NCI-H2227 treated with DMSO at 0.1 percent for 48 hours (cell line): ENCODE measurements at regions not wholly inside any gene's neighbourhood (a gene's known extent, or its start where the extent isn't known, plus 50 kb on each side); places are given as distances from the start of the nearest gene placed in this dataset.

ENCODE experiments used
- DNase-seq: peaks from one replicate; lab custom pipeline; 2025; lab: John Stamatoyannopoulos, UW

DNA sequence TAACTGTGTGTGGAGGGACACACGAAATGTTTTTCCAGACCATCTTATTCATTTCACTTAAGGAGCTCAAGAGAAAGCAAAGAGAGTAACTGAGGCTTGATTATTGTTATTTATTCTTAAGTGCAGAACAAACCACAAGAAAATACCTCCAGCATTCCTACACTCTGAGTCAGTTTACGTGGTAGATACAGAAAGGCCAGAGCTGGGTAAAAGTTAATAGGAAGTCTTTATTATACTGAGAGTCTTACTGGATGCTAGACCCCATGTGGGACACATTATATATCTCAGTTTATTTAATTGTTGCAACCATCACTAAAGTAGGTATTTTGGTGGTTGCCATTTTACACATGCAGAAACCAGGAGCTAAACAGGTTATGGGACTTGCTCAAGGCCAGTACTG is 261.4 kb upstream of the POU2AF2 start:
- DNase-seq: no peak

- no peak for DNase-seq
Measured at GRCh38 chr11:110982214-110982613, 263.3 kb upstream of the POU2AF2 start.

GRCh38 chr11:110979696-110980095 is 265.8 kb upstream of the POU2AF2 start:
- no peak for DNase-seq

- DNase-seq: no peak
Measured at GRCh38 chr11:110977661-110978060, 265.4 kb upstream of the ARHGAP20 start.

GRCh38 chr11:110974731-110975130 is 262.5 kb upstream of the ARHGAP20 start:
- no peak for DNase-seq

DNA sequence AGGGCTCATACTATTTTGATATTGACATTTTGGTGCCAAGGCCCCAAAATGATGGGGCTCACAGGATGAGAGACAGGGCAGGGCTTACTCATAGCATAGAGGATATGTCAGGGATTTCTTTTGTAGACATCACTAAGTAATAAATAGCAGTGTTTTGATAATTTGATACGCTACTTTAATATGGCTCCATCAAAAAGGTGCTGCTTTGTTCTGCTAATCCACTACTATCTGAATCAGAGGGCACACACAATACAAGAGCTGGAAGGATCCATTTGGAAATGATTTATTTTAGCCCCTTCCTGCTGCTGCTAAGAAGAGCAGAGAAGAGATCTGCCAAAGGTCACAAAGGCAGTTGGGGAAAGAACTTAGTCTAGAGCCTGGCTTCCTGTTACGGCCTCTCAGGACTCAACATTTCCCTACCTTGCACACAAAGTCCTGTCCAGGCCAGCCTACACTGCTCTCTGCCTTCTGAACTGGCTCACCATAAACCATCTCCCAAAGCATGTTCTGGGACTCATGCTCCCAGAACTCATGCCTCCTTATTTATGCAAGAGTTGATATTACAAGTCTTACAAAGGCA is 261.3 kb upstream of the ARHGAP20 start:
- DNase-seq: no peak

- no peak for DNase-seq
Measured at GRCh38 chr11:110972640-110973039, 260.4 kb upstream of the ARHGAP20 start.

DNA sequence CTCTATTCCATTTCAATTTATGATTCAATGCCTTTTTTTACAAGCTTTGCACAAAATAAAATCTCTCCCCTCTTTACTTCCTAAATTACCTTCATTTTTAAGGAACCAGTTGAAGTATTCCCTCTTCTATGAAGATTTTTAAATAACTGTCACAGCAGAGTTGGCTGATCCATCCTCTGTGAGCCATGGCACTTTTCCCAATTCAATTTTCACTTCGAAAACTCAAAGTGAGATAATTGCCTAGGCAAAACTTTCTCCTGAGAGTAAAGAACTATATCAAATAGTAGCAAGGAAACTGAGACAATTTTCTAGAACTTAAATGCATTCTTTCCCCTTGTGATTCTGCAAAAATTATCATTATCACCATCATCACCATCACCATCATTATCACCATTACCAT is 259.9 kb upstream of the ARHGAP20 start:
- DNase-seq: no peak

GRCh38 chr11:110971140-110971539 is 258.9 kb upstream of the ARHGAP20 start:
- DNase-seq: no peak

DNA sequence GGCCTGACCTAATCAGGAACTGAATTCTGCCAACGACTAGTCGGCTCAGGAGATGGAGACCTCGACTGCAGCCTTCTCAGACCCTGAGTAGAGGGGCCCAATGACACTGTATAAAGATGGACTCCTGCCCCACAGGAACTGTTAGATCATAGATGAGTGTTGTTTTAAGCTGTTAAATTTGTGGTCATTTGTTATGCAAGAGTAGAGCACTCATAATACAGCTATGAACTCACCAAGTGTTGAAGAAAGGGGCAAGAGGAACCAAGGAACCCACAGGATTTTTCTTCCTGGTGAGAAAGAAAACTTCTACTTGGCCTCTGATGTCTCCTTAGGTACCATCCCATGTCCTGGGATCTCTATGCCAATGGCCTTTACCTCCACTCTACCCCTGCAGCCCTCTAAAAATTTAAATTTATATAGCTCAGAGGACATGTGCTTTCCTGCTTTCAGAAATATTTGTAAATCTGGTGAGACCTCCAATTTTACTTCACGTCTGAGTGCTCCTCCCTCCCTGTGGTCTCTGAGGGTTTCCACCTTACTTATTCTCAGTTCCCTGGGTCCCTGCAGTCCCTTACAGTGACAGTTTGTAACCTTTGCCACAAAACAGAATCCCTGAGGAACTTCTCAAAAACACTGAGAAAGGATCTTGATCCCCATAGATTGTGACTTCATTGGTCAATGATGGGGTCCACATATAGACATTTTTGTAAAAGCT is 256.3 kb upstream of the ARHGAP20 start:
- DNase-seq: no peak

- no peak for DNase-seq
Measured at GRCh38 chr11:110966131-110966530, 253.9 kb upstream of the ARHGAP20 start.

DNA sequence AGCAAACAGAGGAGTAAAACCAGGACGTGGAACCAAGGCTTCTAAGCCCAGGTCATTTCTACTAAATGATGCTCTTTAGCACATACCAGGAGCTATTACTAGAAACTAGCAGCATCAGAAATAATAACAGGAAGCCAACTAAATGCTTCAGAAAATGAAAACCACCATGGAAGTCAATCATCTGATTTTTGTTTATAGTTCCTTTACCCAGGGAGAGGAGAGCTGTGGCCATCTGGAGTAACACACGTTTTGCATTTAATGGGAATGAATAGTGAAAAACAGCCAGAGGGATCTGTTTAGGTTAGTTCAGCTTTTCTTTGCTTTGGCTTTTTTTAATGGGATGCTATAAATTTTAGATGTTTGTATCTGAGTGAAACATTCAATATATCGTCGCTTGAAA is 250.7 kb upstream of the ARHGAP20 start:
- DNase-seq: no peak

GRCh38 chr11:110960167-110960566 is 247.9 kb upstream of the ARHGAP20 start:
- DNase-seq: no peak

DNA sequence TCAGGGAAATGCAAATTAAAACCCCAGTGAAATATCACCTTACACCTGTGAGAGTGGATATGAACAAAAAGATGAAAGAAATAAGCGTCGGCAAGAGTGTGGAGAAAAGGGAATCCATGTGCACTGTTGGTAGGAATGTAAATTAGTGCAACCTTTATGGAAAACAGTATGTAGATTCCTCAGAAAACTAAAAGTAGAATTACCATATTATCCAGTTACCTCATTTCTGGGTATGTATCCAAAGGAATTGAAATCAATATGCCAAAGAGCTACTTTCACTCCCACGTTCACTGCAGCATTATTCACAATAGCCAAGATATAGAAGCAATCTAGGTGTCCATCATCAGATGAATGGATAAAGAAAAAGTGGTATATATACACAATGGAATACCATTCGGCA is 246.0 kb upstream of the ARHGAP20 start:
- no peak for DNase-seq

DNA sequence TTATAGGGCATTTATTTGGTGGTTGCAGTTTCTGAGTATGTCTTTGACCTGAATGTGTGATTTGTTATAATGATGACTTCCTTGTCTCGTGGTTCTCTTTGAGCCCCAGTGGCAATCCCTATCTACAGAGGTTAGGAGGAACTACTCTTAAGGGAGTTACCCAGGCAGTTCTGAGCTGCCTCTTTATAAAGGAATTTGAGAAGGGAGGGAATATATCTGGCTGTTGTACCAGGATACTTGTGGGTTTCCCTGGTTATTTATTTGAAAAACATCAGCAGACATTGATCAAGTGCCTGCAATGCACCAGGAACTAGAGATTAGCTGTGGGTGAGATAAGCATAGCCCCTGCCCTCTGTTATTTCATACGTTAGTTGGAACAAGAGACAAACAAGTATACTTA is 243.5 kb upstream of the ARHGAP20 start:
- no peak for DNase-seq

DNA sequence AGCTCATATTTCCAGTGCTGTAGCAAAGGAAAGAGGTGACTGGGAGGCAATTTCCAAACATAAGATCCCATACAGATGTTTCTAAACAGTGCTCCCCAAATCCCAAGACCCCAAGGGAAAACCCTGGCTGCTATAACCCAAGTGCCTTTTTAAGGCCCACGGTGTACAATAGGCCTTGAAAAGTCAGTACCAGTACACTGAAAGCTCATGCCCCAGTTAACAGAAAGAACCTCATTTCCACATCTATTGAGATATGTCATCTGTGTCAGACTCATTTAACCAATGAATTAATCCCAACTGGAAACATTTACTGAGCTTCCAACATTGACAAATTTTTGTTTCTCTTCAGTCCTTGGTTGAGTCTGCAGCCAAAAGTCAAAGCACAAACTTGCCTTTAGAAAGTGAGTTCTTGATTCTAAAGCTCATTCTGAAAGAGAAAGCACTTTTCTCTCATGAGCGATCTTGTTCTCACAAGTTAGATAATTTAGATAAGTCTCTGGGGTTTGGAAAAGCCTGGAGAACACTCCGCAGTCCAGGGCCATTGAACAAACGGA is 239.8 kb upstream of the ARHGAP20 start:
- DNase-seq: no peak

GRCh38 chr11:110951037-110951949 is 239.1 kb upstream of the ARHGAP20 start:
- peak; percentile 8 for DNase-seq

DNA sequence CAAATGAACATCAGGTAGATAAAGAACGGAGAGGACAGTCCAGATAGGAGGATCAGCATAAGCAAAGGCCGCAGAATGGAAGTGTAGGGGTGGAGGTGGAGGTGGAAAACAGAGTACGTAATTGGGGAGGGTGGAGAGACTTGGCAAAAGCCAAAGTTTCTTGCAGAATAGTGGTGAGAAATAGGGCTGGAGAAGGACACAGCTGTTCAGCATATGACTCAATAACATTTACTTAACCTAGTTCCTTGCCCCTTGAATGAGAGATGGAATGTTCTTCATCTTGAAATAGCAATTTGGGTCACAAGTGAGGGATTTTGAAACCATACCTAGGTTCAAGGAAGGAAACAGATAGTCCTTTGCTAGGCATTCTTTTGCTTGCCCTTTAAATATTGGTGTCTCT is 235.9 kb upstream of the ARHGAP20 start:
- DNase-seq: no peak

GRCh38 chr11:110947096-110947495 is 234.9 kb upstream of the ARHGAP20 start:
- no peak for DNase-seq

GRCh38 chr11:110939471-110939870 is 227.2 kb upstream of the ARHGAP20 start:
- no peak for DNase-seq

DNA sequence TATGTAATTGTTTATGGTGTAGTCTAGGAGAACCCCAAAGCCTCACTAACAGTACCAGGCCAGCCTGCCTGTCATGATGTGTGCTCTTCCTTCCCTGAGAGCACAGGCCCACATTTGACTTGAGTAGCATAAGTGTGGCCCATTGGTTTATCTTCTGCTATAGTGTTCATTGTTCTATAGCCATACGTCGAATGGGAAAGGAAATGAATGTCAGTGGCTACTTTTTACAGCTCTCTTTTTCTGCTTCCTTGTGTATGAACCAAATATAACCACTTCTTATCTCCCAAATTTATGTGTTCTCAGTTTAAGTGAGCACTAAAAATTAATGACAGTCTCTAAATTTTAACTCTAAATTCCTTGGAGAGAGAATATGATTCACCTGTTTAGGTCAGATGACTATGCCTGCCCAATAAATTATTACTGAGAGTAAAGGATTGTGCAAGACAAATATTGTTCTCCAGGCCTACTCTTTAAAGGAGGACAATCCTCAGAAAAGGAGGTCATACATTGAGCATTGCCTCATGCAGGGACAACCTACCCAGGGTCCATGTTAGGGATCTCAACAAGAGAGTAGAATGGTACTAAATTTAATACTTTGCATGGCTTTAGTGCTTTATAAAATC is 222.9 kb upstream of the ARHGAP20 start:
- no peak for DNase-seq

DNA sequence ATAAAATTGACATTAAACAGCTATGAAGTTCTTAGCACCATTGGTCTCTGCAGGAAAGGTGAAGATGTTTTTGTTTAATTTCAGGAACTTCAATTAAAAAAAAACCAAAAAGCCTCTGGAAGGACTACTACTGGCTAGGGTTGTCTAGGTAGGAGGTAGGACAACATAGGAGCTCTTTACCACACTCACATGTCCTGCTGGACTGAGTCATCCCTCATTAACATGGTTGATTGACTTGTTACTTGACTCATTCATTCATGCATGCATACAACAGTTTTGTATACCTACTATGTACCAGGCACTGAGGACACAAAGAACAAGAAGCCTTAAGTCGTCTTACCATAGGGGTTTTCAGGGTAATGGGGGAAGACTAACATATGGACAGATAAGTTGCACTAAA is 216.9 kb upstream of the ARHGAP20 start:
- DNase-seq: no peak
